ENCODE measurements at regions not wholly inside any gene's neighbourhood (a gene's known extent, or its start where the extent isn't known, plus 50 kb on each side); places are given as distances from the start of the nearest gene placed in this dataset.

GRCh38 chr14:51540364-51540763 lies 111.3 kb upstream of the FRMD6 start:
- POLR2A ChIA-PET, result no interaction called here
- intact Hi-C loops (cut with micrococcal nuclease; ENCODE audit: unreplicated experiment) (no loop called here), in situ Hi-C loops (cut with HindIII; ENCODE audit: extremely low pct_ligation_motif_present, low pct_unique_long_range_greater_than_20kb) (no loop called here)
- TF ChIP-seq IKZF4 (CRISPR knock-in tag; IDR thresholded peaks at IDR 0.05; ENCODE audit: borderline replicate concordance, low read depth, not compliant biosample characterization), result no peak
- no peak for TF ChIP-seq ZNF552 (CRISPR knock-in tag; IDR thresholded peaks at IDR 0.05; ENCODE audit: borderline replicate concordance)
- no peak for TF ChIP-seq ZNF34 (CRISPR knock-in tag; IDR thresholded peaks at IDR 0.05; ENCODE audit: borderline replicate concordance)
- TF ChIP-seq ZNF276 (CRISPR knock-in tag; IDR thresholded peaks at IDR 0.05; ENCODE audit: low read depth), result no peak
- TF ChIP-seq HNF1B (CRISPR knock-in tag; IDR thresholded peaks at IDR 0.05), result no peak
- TF ChIP-seq MED8 (CRISPR knock-in tag; IDR thresholded peaks at IDR 0.05; ENCODE audit: insufficient replicate concordance), result no peak
- no peak for TF ChIP-seq ZBTB10 (CRISPR knock-in tag; IDR thresholded peaks at IDR 0.05; ENCODE audit: borderline replicate concordance)
- TF ChIP-seq EEA1 (CRISPR knock-in tag; IDR thresholded peaks at IDR 0.05; ENCODE audit: borderline replicate concordance), result no peak
- TF ChIP-seq ZNF567 (CRISPR knock-in tag; IDR thresholded peaks at IDR 0.05; ENCODE audit: borderline replicate concordance), result no peak
- TF ChIP-seq PBX3 (CRISPR knock-in tag; IDR thresholded peaks at IDR 0.05; ENCODE audit: borderline replicate concordance), result no peak
- TF ChIP-seq ZNF775 (CRISPR knock-in tag; IDR thresholded peaks at IDR 0.05; ENCODE audit: borderline replicate concordance), result no peak
- TF ChIP-seq TEAD3 (CRISPR knock-in tag; optimal IDR thresholded peaks at IDR 0.05; ENCODE audit: borderline replicate concordance), result no peak
- TF ChIP-seq PREB (CRISPR knock-in tag; IDR thresholded peaks at IDR 0.05), result no peak
- no peak for TF ChIP-seq CENPT (CRISPR knock-in tag; IDR thresholded peaks at IDR 0.05; ENCODE audit: low read depth)
- no peak for TF ChIP-seq ELF4 (CRISPR knock-in tag; IDR thresholded peaks at IDR 0.05; ENCODE audit: borderline replicate concordance)
- no peak for TF ChIP-seq NRL (CRISPR knock-in tag; IDR thresholded peaks at IDR 0.05; ENCODE audit: borderline replicate concordance)
- Histone ChIP-seq H3K27ac (ENCODE audit: extremely low read length, insufficient read depth, low read length) (no peak overlapping the region), H3K36me3 (replicated peaks in 1 of 2; ENCODE audit: control insufficient read depth in 1 of 2, insufficient read depth in 2 of 2, low read length in 2 of 2) (no peaks in the 10 kb centered on the region), H3K27me3 (ENCODE audit: control insufficient read depth in 1 of 2, insufficient read depth in 2 of 2, low read length in 2 of 2) (no peaks in the 10 kb centered on the region), H4K20me1 (ENCODE audit: insufficient read depth, low read length) (no peaks in the 10 kb centered on the region), H3K4me3 (replicated peaks in 1 of 3; ENCODE audit: insufficient read depth in 1 of 3, low read depth in 2 of 3, low read length in 3 of 3) (no peak overlapping the region), H3K4me1 (ENCODE audit: insufficient read depth, low read length) (peaks cover 2% of the 10 kb centered on the region), H2AFZ (ENCODE audit: low read length) (no peak overlapping the region), H3K79me2 (ENCODE audit: insufficient read depth, low read length) (no peaks in the 10 kb centered on the region), H3K9me3 (ENCODE audit: low read length) (no peaks in the 10 kb centered on the region), H3K9ac (ENCODE audit: insufficient read depth, low read depth, low read length) (no peak overlapping the region), H3K4me2 (ENCODE audit: low read depth, low read length) (no peak overlapping the region)
- BruUV-seq (replicated peaks), result no TSS peak
- CTCF ChIA-PET (ENCODE audit: low intra/inter-chr PET ratio, low total read pairs), result no interaction called here
- no peak for ATAC-seq
- DNase-seq (ENCODE audit: low spot score), result no peak
- WGBS (ENCODE audit: low lambda C conversion rate), result 4% methylated on average over 3 of the region's 3 CpGs
- FAIRE-seq, result no peak

Data from HepG2 (cell line).